ENCODE measurements at regions not wholly inside any gene's neighbourhood (a gene's known extent, or its start where the extent isn't known, plus 50 kb on each side); places are given as distances from the start of the nearest gene placed in this dataset.
"Not testable (repeated sequence)": the region's sequence is repeated elsewhere in the genome, so short reads cannot be mapped to it uniquely, and the experiment has no call there.

- Mint-ChIP-seq H3K4me3 (no peak overlapping the region), H3K4me1 (ENCODE audit: low read depth) (no peaks in the 10 kb centered on the region), H3K27me3 (peaks cover 16% of the 10 kb centered on the region), H3K9me3 (no peaks in the 10 kb centered on the region), H3K36me3 (ENCODE audit: low read depth) (no peaks in the 10 kb centered on the region), H3K27ac (no peak overlapping the region)
- POLR2A ChIA-PET, result interaction anchor here (0.6 kb wide), 1 partner anchor 174 kb away, joined by 3 read pairs; no protein-coding TSS in a partner anchor
- ATAC-seq (no peak), DNase-seq (no peak)
- TF ChIP-seq, protein P1, sequence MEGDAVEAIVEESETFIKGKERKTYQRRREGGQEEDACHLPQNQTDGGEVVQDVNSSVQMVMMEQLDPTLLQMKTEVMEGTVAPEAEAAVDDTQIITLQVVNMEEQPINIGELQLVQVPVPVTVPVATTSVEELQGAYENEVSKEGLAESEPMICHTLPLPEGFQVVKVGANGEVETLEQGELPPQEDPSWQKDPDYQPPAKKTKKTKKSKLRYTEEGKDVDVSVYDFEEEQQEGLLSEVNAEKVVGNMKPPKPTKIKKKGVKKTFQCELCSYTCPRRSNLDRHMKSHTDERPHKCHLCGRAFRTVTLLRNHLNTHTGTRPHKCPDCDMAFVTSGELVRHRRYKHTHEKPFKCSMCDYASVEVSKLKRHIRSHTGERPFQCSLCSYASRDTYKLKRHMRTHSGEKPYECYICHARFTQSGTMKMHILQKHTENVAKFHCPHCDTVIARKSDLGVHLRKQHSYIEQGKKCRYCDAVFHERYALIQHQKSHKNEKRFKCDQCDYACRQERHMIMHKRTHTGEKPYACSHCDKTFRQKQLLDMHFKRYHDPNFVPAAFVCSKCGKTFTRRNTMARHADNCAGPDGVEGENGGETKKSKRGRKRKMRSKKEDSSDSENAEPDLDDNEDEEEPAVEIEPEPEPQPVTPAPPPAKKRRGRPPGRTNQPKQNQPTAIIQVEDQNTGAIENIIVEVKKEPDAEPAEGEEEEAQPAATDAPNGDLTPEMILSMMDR (IDR thresholded peaks at IDR 0.05), result no peak
- intact Hi-C loops (cut with micrococcal nuclease), result no loop called here
- CTCF ChIA-PET, result no interaction called here
Measured at GRCh38 chr7:8362723-8363369, 70.6 kb upstream of the NXPH1 start.

DNA sequence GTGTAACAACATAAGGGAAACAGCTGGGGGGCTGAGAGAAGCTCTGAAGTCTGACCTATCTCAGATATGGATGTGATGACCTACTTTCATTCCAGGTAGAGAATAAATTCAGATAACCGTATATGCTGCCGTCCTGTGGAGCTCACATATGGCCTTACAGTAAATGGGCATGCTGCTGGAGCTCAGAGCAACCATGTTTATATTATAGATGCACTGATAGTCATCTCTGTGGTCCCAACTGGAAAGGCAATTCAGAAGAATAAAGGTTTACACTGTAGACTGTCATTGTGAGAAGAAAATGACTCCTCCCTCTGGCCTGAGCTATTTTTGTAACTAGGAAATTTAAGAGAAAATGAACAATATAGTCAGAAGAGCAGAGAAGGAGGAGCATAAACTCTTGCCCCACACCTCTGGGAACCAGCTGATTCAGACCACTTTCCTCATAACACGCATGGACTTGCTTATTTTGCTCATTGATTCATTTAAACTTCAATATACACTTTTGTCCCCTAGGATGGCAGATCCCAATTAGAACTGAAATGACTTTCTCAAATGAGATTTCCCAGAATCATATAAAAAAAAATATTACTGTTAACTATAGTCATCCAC is 69.9 kb upstream of the NXPH1 start:
- intact Hi-C loops (cut with micrococcal nuclease), result no loop called here
- Mint-ChIP-seq H3K4me1 (ENCODE audit: low read depth) (no peaks in the 10 kb centered on the region), H3K27ac (no peak overlapping the region), H3K27me3 (peaks cover 16% of the 10 kb centered on the region), H3K9me3 (no peaks in the 10 kb centered on the region), H3K36me3 (ENCODE audit: low read depth) (no peaks in the 10 kb centered on the region), H3K4me3 (no peak overlapping the region)
- TF ChIP-seq, protein P1 (IDR thresholded peaks at IDR 0.05), result no peak
- no peak for DNase-seq
- ChIA-PET POLR2A (interaction anchor here (0.6 kb wide), 1 partner anchor 173 kb away, joined by 3 read pairs; no protein-coding TSS in a partner anchor), CTCF (no interaction called here)
- no peak for ATAC-seq

GRCh38 chr7:8365499-8366110 is 67.8 kb upstream of the NXPH1 start:
- no peaks in the 10 kb centered on the region for H3K36me3 Mint-ChIP-seq (ENCODE audit: low read depth)
- CTCF ChIA-PET, result no interaction called here

DNA sequence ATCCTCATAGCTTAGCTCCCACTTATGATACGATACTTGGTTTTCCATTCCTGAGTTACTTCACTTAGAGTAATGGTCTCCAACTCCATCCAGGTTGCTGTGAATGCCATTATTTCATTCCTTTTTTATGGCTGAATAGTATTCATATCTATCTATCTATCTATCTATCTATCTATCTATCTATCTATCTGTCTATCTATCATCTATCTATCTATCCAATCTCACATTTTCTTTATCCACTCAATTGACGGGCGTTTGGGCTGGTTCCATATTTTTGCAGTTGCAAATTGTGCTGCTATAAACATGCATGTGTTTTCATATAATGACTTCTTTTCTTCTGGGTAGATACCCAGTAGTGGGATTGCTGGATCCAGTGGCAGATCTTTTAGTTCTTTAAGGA is 65.4 kb upstream of the NXPH1 start:
- intact Hi-C loops (cut with micrococcal nuclease); ATAC-seq; POLR2A ChIA-PET; H3K4me3 Mint-ChIP-seq; H3K36me3 Mint-ChIP-seq (ENCODE audit: low read depth); H3K9me3 Mint-ChIP-seq; DNase-seq; H3K27me3 Mint-ChIP-seq; H3K4me1 Mint-ChIP-seq (ENCODE audit: low read depth); H3K27ac Mint-ChIP-seq: not testable (repeated sequence)
- CTCF ChIA-PET, result interaction anchor here (0.9 kb wide), 1 partner anchor 16 kb away, joined by 3 read pairs; no protein-coding TSS in a partner anchor

More at GRCh38 chr7:8365499-8366110, 67.8 kb upstream of the NXPH1 start:
- Mint-ChIP-seq H3K4me3 (no peak overlapping the region), H3K4me1 (ENCODE audit: low read depth) (no peaks in the 10 kb centered on the region), H3K9me3 (no peaks in the 10 kb centered on the region), H3K27me3 (peaks cover 13% of the 10 kb centered on the region), H3K27ac (no peak overlapping the region)
- ATAC-seq, result no peak
- POLR2A ChIA-PET, result no interaction called here
- intact Hi-C loops (cut with micrococcal nuclease), result no loop called here
- TF ChIP-seq, protein P1 (IDR thresholded peaks at IDR 0.05), result no peak
- DNase-seq, result no peak

GRCh38 chr7:8371742-8372141 is 61.7 kb upstream of the NXPH1 start:
- intact Hi-C loops (cut with micrococcal nuclease), result no loop called here
- ChIA-PET POLR2A (interaction anchor here (0.8 kb wide), 1 partner anchor 15 kb away, joined by 3 read pairs; no protein-coding TSS in a partner anchor), CTCF (no interaction called here)
- Mint-ChIP-seq H3K4me3 (no peak overlapping the region), H3K27me3 (peaks cover 15% of the 10 kb centered on the region), H3K27ac (no peak overlapping the region), H3K9me3 (no peaks in the 10 kb centered on the region), H3K4me1 (ENCODE audit: low read depth) (no peaks in the 10 kb centered on the region), H3K36me3 (ENCODE audit: low read depth) (no peaks in the 10 kb centered on the region)
- TF ChIP-seq, protein P1 (IDR thresholded peaks at IDR 0.05), result no peak
- ATAC-seq, result no peak
- DNase-seq, result no peak
